GM19463 (cell line): ENCODE measurements at regions not wholly inside any gene's neighbourhood (a gene's known extent, or its start where the extent isn't known, plus 50 kb on each side); places are given as distances from the start of the nearest gene placed in this dataset.
A peak's percentile ranks its signal among the peaks of the same experiment; 100 is the strongest.

Experiments
- ATAC-seq: cut with Tn5 transposase; IDR thresholded peaks from one replicate; pipeline ENCODE4 v1.9.1; 2021; ENCODE audit warnings: mild to moderate bottlenecking, moderate library complexity; ENCODE audit not compliant: unreplicated experiment

GRCh38 chr16:85385463-85386331 is 227.4 kb upstream of the GSE1 start:
- no peak for ATAC-seq

- ATAC-seq = no peak
These were observed 226.5 kb upstream of the GSE1 start for GRCh38 chr16:85386467-85387170.

- ATAC-seq = no peak
These were observed 226.0 kb upstream of the GSE1 start for GRCh38 chr16:85387171-85387507.

- no peak for ATAC-seq
These were observed 225.3 kb upstream of the GSE1 start for GRCh38 chr16:85387731-85388295.

GRCh38 chr16:85389679-85390470 is 223.2 kb upstream of the GSE1 start:
- ATAC-seq = no peak

GRCh38 chr16:85390511-85391174 is 222.5 kb upstream of the GSE1 start:
- ATAC-seq = no peak

- ATAC-seq = no peak
These were observed 221.9 kb upstream of the GSE1 start for GRCh38 chr16:85391175-85391707.

GRCh38 chr16:85391769-85392583 is 221.1 kb upstream of the GSE1 start:
- ATAC-seq = no peak

- ATAC-seq = no peak
These were observed 220.1 kb upstream of the GSE1 start for GRCh38 chr16:85392756-85393673.

- no peak for ATAC-seq
These were observed 219.3 kb upstream of the GSE1 start for GRCh38 chr16:85393674-85394451.

- ATAC-seq = no peak
These were observed 218.5 kb upstream of the GSE1 start for GRCh38 chr16:85394456-85395206.

- ATAC-seq = peak; percentile 65
These were observed 217.8 kb upstream of the GSE1 start for GRCh38 chr16:85395207-85395912.

- peak; percentile 10 for ATAC-seq
These were observed 216.9 kb upstream of the GSE1 start for GRCh38 chr16:85395913-85396878.

- peak; percentile 67 for ATAC-seq
These were observed 215.9 kb upstream of the GSE1 start for GRCh38 chr16:85396879-85397871.
